ENCODE measurements at regions not wholly inside any gene's neighbourhood (a gene's known extent, or its start where the extent isn't known, plus 50 kb on each side); places are given as distances from the start of the nearest gene placed in this dataset.
A peak's percentile ranks its signal among the peaks of the same experiment; 100 is the strongest.

- Histone ChIP-seq H3K27me3 (no peaks in the 10 kb centered on the region), H3K4me3 (no peak overlapping the region), H3K4me1 (ENCODE audit: low read depth) (no peaks in the 10 kb centered on the region), H3K36me3 (no peaks in the 10 kb centered on the region), H3K27ac (no peak overlapping the region), H3K9me3 (ENCODE audit: low read depth) (no peaks in the 10 kb centered on the region)
- TF ChIP-seq CTCF (IDR thresholded peaks at IDR 0.05; ENCODE audit: low read depth, low read length), result no peak
- peak in 1 of 2 donors; percentile 62 for DNase-seq (ENCODE audit: low read depth in 1 of 2, low spot score in 1 of 2)
Measured at GRCh38 chr2:118667964-118668363, 179.5 kb downstream of the EN1 start.

- no peaks in the 10 kb centered on the region for H3K36me3 ChIP-seq
- no peaks in the 10 kb centered on the region for H3K4me1 ChIP-seq (ENCODE audit: low read depth)
- no peaks in the 10 kb centered on the region for H3K9me3 ChIP-seq (ENCODE audit: low read depth)
- no peak overlapping the region for H3K4me3 ChIP-seq
- no peaks in the 10 kb centered on the region for H3K27me3 ChIP-seq
- TF ChIP-seq CTCF (IDR thresholded peaks at IDR 0.05; ENCODE audit: low read depth, low read length), result no peak
- no peak for DNase-seq (ENCODE audit: low read depth in 1 of 2, low spot score in 1 of 2)
- H3K27ac ChIP-seq, result no peak overlapping the region
Measured at GRCh38 chr2:118667348-118667747, 180.1 kb downstream of the EN1 start.

DNA sequence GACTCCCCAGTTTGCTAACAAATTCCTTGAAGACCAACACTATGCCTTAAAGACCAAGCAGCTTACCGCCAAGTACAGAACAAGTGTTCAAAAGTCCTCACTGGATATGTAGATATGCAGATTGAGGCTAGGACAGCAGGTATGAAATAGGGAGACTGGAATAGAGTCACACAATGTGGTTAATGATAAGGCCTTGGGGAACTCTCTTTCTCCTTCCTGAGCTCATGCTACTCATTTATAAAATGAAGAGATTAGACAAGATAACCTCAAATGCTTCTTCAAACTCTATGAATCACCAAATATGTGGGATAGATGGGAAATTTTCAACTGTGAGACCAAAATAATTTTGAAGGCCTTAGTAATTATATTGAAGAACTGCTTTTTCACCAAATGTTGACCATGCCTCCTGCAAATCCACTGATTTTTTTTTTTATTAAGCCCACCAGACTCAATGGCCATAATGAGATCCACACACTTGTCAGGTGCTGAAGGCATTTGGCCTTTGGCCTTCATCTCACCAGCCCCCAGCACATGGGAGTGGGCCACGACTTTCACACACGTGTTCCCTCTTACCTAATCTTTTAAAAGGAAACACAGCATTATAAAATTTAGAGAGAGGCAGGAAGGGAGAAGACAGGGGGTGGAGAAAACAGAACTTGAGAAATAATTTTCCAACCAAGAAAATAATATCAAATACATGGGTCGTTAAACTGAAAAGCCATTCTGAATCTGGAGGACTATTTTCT, 181.5 kb downstream of the EN1 start:
- Histone ChIP-seq H3K4me3 (no peak overlapping the region), H3K27me3 (no peaks in the 10 kb centered on the region), H3K36me3 (no peaks in the 10 kb centered on the region), H3K4me1 (ENCODE audit: low read depth) (no peaks in the 10 kb centered on the region), H3K27ac (no peak overlapping the region), H3K9me3 (ENCODE audit: low read depth) (no peaks in the 10 kb centered on the region)
- DNase-seq (ENCODE audit: low read depth in 1 of 2, low spot score in 1 of 2), result no peak
- no peak for TF ChIP-seq CTCF (IDR thresholded peaks at IDR 0.05; ENCODE audit: low read depth, low read length)

- Histone ChIP-seq H3K36me3 (no peaks in the 10 kb centered on the region), H3K27ac (no peak overlapping the region), H3K9me3 (ENCODE audit: low read depth) (no peaks in the 10 kb centered on the region), H3K27me3 (no peaks in the 10 kb centered on the region), H3K4me3 (no peak overlapping the region), H3K4me1 (ENCODE audit: low read depth) (no peaks in the 10 kb centered on the region)
- no peak for TF ChIP-seq CTCF (IDR thresholded peaks at IDR 0.05; ENCODE audit: low read depth, low read length)
- no peak for DNase-seq (ENCODE audit: low read depth in 1 of 2, low spot score in 1 of 2)
Measured at GRCh38 chr2:118661179-118661578, 186.3 kb downstream of the EN1 start.

DNA sequence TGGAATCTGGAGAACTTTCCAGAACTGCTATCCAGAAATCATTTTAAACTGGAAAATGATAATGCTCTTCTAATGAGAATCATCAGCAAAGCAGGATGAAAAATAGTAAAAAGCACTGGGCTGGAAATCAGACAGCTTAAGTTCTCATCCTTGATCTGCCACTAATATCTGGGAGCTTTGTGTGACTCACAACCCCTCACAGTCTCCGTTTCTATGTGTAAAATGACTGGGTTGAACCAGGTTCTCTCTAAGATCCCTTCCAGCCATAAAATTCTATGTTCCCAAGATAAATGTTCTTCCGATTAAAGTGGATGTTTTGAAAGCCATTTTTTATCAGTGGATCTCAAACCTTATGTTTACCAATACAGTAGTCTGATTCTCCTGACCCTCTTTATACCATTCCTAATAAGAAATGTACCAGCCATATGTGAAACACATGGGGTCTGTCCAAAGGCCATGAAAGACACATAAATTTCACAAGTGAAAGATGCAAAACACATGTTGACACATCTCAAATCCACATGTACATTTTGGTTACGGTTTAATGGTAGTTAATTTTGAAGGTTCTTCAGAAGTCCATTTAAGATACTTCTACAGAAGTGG, 188.8 kb downstream of the EN1 start:
- no peaks in the 10 kb centered on the region for H3K27me3 ChIP-seq
- H3K27ac ChIP-seq, result no peak overlapping the region
- no peak for DNase-seq (ENCODE audit: low read depth in 1 of 2, low spot score in 1 of 2)
- H3K4me1 ChIP-seq (ENCODE audit: low read depth), result no peaks in the 10 kb centered on the region
- H3K36me3 ChIP-seq, result no peaks in the 10 kb centered on the region
- no peak for TF ChIP-seq CTCF (IDR thresholded peaks at IDR 0.05; ENCODE audit: low read depth, low read length)
- no peak overlapping the region for H3K4me3 ChIP-seq
- no peaks in the 10 kb centered on the region for H3K9me3 ChIP-seq (ENCODE audit: low read depth)
